Activated CD4-positive, CD25-positive, alpha-beta regulatory T cell treated with anti-CD3 and anti-CD28 coated beads, Interleukin-2, amount 50 U/mL, for 24 hours (primary cell): ENCODE measurements at regions not wholly inside any gene's neighbourhood (a gene's known extent, or its start where the extent isn't known, plus 50 kb on each side); places are given as distances from the start of the nearest gene placed in this dataset.
"Not testable (repeated sequence)": the region's sequence is repeated elsewhere in the genome, so short reads cannot be mapped to it uniquely, and the experiment has no call there.

Source experiments
- ATAC-seq, 2 donors: fragments of 150-1000 bp; cut with Tn5 transposase; one replicate each; pipeline ENCODE4 v1.10.0; 2021; ENCODE audit warnings: mild to moderate bottlenecking in 1 of 2, moderate library complexity in 1 of 2

GRCh38 chr12:126946958-126947357 lies 1320.0 kb upstream of the TMEM132C start:
- not testable (repeated sequence) for ATAC-seq

- no peak for ATAC-seq
These were observed 1317.4 kb upstream of the TMEM132C start for GRCh38 chr12:126949558-126949957.

- no peak for ATAC-seq
These were observed 1316.7 kb upstream of the TMEM132C start for GRCh38 chr12:126950266-126950665.

GRCh38 chr12:126952096-126953007 lies 1314.6 kb upstream of the TMEM132C start:
- no peak for ATAC-seq

GRCh38 chr12:126953365-126953889 lies 1313.5 kb upstream of the TMEM132C start:
- no peak for ATAC-seq

GRCh38 chr12:126960221-126960620 lies 1306.7 kb upstream of the TMEM132C start:
- ATAC-seq, result no peak

GRCh38 chr12:126960709-126961108 lies 1306.3 kb upstream of the TMEM132C start:
- ATAC-seq, result no peak

GRCh38 chr12:126963825-126964224 lies 1303.1 kb upstream of the TMEM132C start:
- no peak for ATAC-seq

GRCh38 chr12:126966498-126966897 lies 1300.5 kb upstream of the TMEM132C start:
- ATAC-seq, result no peak

- ATAC-seq, result no peak
These were observed 1299.8 kb upstream of the TMEM132C start for GRCh38 chr12:126967152-126967551.

- no peak for ATAC-seq
These were observed 1292.2 kb upstream of the TMEM132C start for GRCh38 chr12:126974779-126975178.

- no peak for ATAC-seq
These were observed 1290.4 kb upstream of the TMEM132C start for GRCh38 chr12:126976579-126976978.

GRCh38 chr12:126979564-126979963 lies 1287.4 kb upstream of the TMEM132C start:
- not testable (repeated sequence) for ATAC-seq

- ATAC-seq, result no peak
These were observed 1284.3 kb upstream of the TMEM132C start for GRCh38 chr12:126982707-126983106.

- not testable (repeated sequence) for ATAC-seq
These were observed 1283.2 kb upstream of the TMEM132C start for GRCh38 chr12:126983735-126984134.

GRCh38 chr12:126985663-126986062 lies 1281.3 kb upstream of the TMEM132C start:
- not testable (repeated sequence) for ATAC-seq

GRCh38 chr12:126989532-126989931 lies 1277.4 kb upstream of the TMEM132C start:
- no peak for ATAC-seq

GRCh38 chr12:126993898-126994297 lies 1273.1 kb upstream of the TMEM132C start:
- no peak for ATAC-seq

- ATAC-seq, result no peak
These were observed 1272.4 kb upstream of the TMEM132C start for GRCh38 chr12:126994599-126994998.

- ATAC-seq, result no peak
These were observed 1268.9 kb upstream of the TMEM132C start for GRCh38 chr12:126998031-126998430.

- no peak for ATAC-seq
These were observed 1268.2 kb upstream of the TMEM132C start for GRCh38 chr12:126998747-126999285.

- ATAC-seq, result no peak
These were observed 1267.6 kb upstream of the TMEM132C start for GRCh38 chr12:126999352-126999751.

GRCh38 chr12:127005406-127005805 lies 1261.6 kb upstream of the TMEM132C start:
- no peak for ATAC-seq

GRCh38 chr12:127006972-127007371 lies 1260.0 kb upstream of the TMEM132C start:
- ATAC-seq, result no peak
